Stimulated activated CD8-positive, alpha-beta memory T cell treated with anti-CD3 and anti-CD28 coated beads, Interleukin-12 subunit alpha, Interleukin-12 subunit beta, amount 100 ng/mL, for 1 hour (primary cell): ENCODE measurements at regions not wholly inside any gene's neighbourhood (a gene's known extent, or its start where the extent isn't known, plus 50 kb on each side); places are given as distances from the start of the nearest gene placed in this dataset.

Experiments
- DNase-seq: peaks from one replicate; pipeline ENCODE4 v3.0.0-alpha.2; 2020; ENCODE audit warnings: low read depth

DNA sequence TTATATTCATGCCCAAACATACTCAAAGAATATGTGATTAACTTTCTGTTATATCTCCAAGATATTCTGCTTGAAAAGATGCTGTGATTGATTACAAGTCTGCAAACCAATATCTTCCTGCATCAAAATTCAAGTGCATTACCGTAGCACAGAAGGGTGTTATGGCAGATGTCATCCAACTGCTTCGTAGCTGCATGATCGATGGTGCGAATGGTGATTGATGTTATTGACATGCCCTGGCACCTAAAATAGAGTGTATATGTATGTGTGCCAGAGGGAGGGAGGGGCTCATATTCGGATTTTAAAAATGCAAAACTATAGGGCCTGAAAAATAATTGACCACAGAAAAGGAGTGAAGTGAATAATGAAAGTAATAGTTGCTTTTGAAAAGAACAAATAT, 882.1 kb upstream of the NUDT12 start:
- DNase-seq, result no peak

- DNase-seq, result no peak
These were observed 881.1 kb upstream of the NUDT12 start for GRCh38 chr5:104443706-104444105.

DNA sequence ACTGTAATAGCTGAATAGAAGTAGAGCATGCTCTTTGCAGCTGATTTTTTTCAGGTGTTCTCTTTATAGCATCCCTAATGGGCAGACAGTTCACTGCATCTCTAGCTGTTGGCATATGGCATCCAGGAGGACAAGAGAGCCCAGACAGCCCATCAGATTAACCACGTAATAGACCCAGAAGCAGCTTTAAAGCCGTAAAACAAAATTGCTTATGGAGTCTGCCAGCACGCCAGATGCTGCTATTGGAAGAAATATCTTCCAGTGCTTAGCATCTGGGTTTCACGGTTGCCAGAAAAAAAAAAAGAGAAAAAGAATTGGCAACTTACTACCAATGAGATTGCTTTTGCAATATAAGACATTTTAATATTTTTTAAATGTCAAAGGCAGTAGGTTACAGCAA, 869.4 kb upstream of the NUDT12 start:
- no peak for DNase-seq

DNA sequence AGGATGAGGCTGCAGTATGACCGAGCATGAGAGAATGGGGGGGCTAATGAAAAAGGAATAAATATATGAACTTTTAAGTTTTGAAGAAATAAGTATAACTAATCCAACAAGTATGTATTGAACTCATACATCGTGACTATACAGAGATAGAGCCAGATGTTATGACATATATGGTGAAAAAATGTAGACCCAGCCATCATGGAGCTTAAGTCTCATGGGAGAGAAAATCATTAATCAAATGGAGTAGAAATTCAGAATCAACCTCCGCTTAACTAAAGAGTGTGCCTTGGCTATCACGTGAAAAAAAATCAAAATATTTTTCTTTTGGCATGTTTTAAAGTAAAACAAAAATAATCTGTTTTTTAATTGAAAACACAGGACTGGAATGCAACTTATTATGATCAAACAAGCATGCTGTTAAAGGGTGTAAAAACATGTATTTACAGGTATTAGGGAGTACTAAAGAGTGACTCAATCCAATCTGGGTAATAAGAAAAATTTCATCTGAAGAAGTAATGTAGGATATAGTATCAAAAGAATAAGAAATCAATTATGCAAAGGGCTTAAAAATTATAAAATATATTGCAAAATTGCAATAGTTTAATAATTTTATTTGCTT, 868.5 kb upstream of the NUDT12 start:
- no peak for DNase-seq

DNA sequence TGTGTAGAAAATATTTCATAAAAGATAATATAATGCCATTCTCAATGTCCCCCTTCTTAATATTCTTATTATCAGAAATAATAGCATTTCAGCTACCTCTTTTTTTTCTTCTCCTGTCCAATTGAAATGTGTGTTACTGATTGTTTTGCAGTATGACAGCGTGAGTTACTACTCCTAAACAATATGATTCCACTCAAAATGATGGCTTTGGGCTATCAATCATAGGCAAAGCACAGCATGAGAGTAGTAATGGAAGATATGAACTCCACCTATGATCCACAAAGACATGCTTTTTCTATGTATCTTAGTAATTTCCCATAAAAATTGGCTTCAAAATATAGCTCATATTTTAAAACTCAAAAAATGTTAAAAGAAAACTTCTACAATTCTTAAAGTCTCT, 867.3 kb upstream of the NUDT12 start:
- no peak for DNase-seq

GRCh38 chr5:104421431-104421830, 858.8 kb upstream of the NUDT12 start:
- DNase-seq, result no peak

- DNase-seq, result no peak
These were observed 855.5 kb upstream of the NUDT12 start for GRCh38 chr5:104418056-104418455.

DNA sequence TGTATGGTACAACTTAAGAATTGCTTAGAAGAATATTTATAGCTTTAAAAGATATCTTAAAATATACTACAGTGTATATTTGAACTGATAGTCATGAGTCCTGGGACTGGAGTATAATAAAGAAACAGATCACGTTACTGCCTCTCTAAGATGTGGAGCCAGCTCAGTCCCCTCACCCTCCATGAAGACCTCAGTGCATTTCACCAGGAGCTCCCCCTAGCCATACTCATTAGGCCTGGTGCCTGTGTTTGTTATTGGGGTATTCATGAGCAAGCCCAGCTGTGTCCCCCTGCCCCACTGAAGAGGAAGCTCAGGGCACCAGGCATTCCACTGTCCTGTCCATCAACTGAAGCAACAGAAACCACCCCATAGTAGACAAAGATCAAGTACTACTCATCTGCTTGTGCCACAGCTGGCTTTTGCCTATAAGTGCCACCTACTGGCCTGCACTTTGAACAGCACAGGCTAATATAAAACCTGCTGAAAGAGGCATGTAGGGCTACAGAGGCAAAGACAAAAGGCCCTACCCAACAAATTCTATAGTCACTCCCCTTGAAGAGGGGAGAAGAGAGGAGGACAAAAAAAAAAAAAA, 850.2 kb upstream of the NUDT12 start:
- DNase-seq, result no peak

- no peak for DNase-seq
These were observed 838.4 kb upstream of the NUDT12 start for GRCh38 chr5:104400941-104401340.

- DNase-seq, result no peak
These were observed 823.3 kb upstream of the NUDT12 start for GRCh38 chr5:104385906-104386305.

- DNase-seq, result no peak
These were observed 812.8 kb upstream of the NUDT12 start for GRCh38 chr5:104375345-104375744.

DNA sequence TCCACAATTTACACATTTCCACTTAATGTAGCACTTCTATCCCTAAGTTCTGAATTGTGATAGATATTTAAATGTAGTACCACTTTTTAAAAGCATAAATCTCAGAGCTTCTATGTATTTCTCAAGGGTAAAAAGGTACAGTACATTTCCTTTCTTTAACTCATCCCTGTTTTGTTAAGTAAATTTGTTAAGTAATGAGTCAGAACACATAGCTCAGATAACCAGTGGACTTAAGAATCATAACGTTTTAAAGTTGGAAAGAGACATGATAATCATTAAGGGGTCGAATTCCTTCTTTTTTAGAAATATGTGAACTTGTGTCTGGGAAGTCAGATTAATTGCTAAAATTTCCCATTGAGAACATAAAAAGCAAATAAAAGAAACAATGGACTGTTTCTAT, 810.2 kb upstream of the NUDT12 start:
- DNase-seq, result no peak

DNA sequence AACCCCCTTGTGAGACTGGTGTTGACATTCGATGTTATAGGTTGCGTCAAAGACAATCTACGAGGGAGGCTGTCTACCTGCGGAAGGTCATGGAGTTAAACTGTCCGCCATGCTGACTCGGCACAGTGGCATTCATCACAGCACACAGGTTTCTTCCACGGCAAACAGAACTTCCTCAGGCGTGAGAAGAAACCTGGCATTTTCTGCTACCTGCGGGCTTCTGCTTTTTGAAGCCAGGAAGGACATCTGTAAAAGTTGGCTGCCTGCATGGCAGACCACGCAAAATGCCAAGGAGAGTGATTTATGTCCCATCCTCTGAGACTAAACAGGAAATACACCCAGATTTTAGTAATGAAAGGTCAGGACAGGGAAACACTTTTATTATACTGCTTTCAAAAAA, 809.8 kb upstream of the NUDT12 start:
- DNase-seq, result no peak

GRCh38 chr5:104370523-104370922, 807.9 kb upstream of the NUDT12 start:
- DNase-seq, result no peak

GRCh38 chr5:104367978-104368377, 805.4 kb upstream of the NUDT12 start:
- DNase-seq, result no peak

- no peak for DNase-seq
These were observed 801.0 kb upstream of the NUDT12 start for GRCh38 chr5:104363567-104363966.

- DNase-seq, result no peak
These were observed 799.3 kb upstream of the NUDT12 start for GRCh38 chr5:104361932-104362331.

DNA sequence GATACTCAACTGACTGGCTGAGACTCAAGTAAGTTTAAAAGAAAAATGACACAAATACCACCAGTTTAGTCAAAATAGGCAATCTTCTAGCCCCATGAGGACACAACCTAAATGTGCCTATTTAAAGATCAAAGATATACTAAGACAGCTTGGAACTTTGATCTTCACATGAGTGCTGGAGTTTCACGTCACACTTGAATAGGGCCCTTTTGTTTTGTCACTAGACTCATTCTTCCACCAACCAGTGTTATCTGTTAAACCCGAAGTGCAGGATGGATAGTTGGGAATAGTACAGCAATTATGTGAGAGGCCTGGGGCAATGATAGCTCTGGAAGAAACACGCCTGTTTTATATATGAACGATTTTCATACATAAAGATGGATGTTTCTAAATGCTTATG, 792.8 kb upstream of the NUDT12 start:
- no peak for DNase-seq

DNA sequence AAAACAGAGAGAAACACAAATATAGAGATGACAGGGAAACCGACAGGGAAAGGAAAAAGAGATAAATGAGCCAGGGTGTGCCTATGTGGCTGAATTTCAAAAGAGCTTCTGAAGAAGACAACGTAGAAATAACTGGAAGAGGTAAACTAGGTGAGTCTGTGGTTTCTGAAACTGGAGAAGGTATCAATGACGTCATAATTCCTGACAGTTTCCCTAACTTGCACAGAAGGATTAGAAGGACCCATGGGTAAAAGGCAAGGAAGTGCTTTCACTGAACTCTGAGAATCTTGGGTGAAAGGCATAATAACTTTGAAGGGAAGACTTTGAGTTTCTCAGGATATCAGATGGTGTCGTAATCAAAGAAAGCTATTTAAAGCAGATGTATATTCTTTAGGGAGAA, 790.8 kb upstream of the NUDT12 start:
- DNase-seq, result no peak

- DNase-seq, result no peak
These were observed 790.4 kb upstream of the NUDT12 start for GRCh38 chr5:104352954-104353353.

GRCh38 chr5:104347119-104347708, 784.6 kb upstream of the NUDT12 start:
- DNase-seq, result no peak

GRCh38 chr5:104345222-104346016, 782.8 kb upstream of the NUDT12 start:
- no peak for DNase-seq

DNA sequence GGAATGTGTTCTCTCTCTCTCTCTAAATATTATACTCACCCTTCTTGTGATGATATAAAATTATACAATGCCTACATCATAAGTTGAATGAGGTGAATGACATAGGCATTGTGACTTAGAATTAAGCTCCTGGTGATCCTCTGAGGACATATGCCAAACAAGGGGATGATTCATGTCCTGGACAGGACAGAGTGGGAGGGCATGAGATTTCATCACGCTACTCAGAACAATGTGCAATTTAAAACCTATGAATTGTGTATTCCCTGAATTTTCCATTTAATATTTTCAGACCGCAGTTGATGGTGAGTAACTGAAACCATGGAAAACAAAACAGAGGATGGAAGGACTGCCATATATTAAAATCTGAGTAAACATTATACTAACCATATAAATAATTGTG, 782.2 kb upstream of the NUDT12 start:
- no peak for DNase-seq
